ENCODE measurements at regions not wholly inside any gene's neighbourhood (a gene's known extent, or its start where the extent isn't known, plus 50 kb on each side); places are given as distances from the start of the nearest gene placed in this dataset.
"Not testable (repeated sequence)": the region's sequence is repeated elsewhere in the genome, so short reads cannot be mapped to it uniquely, and the experiment has no call there.

GRCh38 chr12:85462888-85463287, 182.9 kb downstream of the ALX1 start:
- TF ChIP-seq MYC (IDR thresholded peaks at IDR 0.05; ENCODE audit: low read depth, low read length): no peak
- no peak for TF ChIP-seq POLR2A (IDR thresholded peaks at IDR 0.05; ENCODE audit: extremely low read depth, insufficient read length)
- no peak for TF ChIP-seq MAX (IDR thresholded peaks at IDR 0.05; ENCODE audit: low read depth, low read length)
- no peak for TF ChIP-seq CTCF (IDR thresholded peaks at IDR 0.05; ENCODE audit: low read depth, low read length)
- DNase-seq (ENCODE audit: low read depth): no peak
- no peak overlapping the region for H3K4me3 ChIP-seq (ENCODE audit: low read depth, low read length)

GRCh38 chr12:85466890-85467289, 186.9 kb downstream of the ALX1 start:
- no peak for DNase-seq (ENCODE audit: low read depth)
- TF ChIP-seq MAX (IDR thresholded peaks at IDR 0.05; ENCODE audit: low read depth, low read length): no peak
- no peak for TF ChIP-seq CTCF (IDR thresholded peaks at IDR 0.05; ENCODE audit: low read depth, low read length)
- no peak for TF ChIP-seq MYC (IDR thresholded peaks at IDR 0.05; ENCODE audit: low read depth, low read length)
- no peak for TF ChIP-seq POLR2A (IDR thresholded peaks at IDR 0.05; ENCODE audit: extremely low read depth, insufficient read length)
- no peak overlapping the region for H3K4me3 ChIP-seq (ENCODE audit: low read depth, low read length)

GRCh38 chr12:85468356-85469157, 188.5 kb downstream of the ALX1 start:
- peak; percentile 83 for DNase-seq (ENCODE audit: low read depth)
- H3K4me3 ChIP-seq (ENCODE audit: low read depth, low read length): peak overlapping the region; percentile 48
- peak; percentile 69; the same call in 1 of the 2 replicates for TF ChIP-seq MAX (IDR thresholded peaks at IDR 0.05; ENCODE audit: low read depth, low read length)
- TF ChIP-seq POLR2A (IDR thresholded peaks at IDR 0.05; ENCODE audit: extremely low read depth, insufficient read length): no peak
- peak; percentile 78 for TF ChIP-seq CTCF (IDR thresholded peaks at IDR 0.05; ENCODE audit: low read depth, low read length)

GRCh38 chr12:85469158-85470086, 189.4 kb downstream of the ALX1 start:
- H3K4me3 ChIP-seq (ENCODE audit: low read depth, low read length): peak overlapping the region; percentile 48
- peak; percentile 26; the same call in 1 of the 2 replicates for TF ChIP-seq MAX (IDR thresholded peaks at IDR 0.05; ENCODE audit: low read depth, low read length)
- peak; percentile 69 for DNase-seq (ENCODE audit: low read depth)

GRCh38 chr12:85475277-85475676, 195.3 kb downstream of the ALX1 start:
- not testable (repeated sequence) for H3K4me3 ChIP-seq (ENCODE audit: low read depth, low read length); DNase-seq (ENCODE audit: low read depth)

GRCh38 chr12:85476756-85477155, 196.7 kb downstream of the ALX1 start:
- no peak for DNase-seq (ENCODE audit: low read depth)
- TF ChIP-seq POLR2A (IDR thresholded peaks at IDR 0.05; ENCODE audit: extremely low read depth, insufficient read length): no peak
- TF ChIP-seq CTCF (IDR thresholded peaks at IDR 0.05; ENCODE audit: low read depth, low read length): no peak
- no peak for TF ChIP-seq MAX (IDR thresholded peaks at IDR 0.05; ENCODE audit: low read depth, low read length)
- no peak for TF ChIP-seq MYC (IDR thresholded peaks at IDR 0.05; ENCODE audit: low read depth, low read length)
- no peak overlapping the region for H3K4me3 ChIP-seq (ENCODE audit: low read depth, low read length)
